Caki2 (cell line): ENCODE measurements at regions not wholly inside any gene's neighbourhood (a gene's known extent, or its start where the extent isn't known, plus 50 kb on each side); places are given as distances from the start of the nearest gene placed in this dataset.
A peak's percentile ranks its signal among the peaks of the same experiment; 100 is the strongest.
"Not testable (repeated sequence)": the region's sequence is repeated elsewhere in the genome, so short reads cannot be mapped to it uniquely, and the experiment has no call there.

ENCODE experiments used
- DNase-seq: peaks from one replicate; pipeline ENCODE4 v3.0.0-alpha.2; 2015; ENCODE audit warnings: low read depth
- in situ Hi-C: cut with HindIII; loops from 2 replicates; pipeline ENCODE4 v1.10.0; 2016; ENCODE audit warnings: low sequenced_read_pairs, low pct_unique_long_range_greater_than_20kb, mixed read lengths

DNA sequence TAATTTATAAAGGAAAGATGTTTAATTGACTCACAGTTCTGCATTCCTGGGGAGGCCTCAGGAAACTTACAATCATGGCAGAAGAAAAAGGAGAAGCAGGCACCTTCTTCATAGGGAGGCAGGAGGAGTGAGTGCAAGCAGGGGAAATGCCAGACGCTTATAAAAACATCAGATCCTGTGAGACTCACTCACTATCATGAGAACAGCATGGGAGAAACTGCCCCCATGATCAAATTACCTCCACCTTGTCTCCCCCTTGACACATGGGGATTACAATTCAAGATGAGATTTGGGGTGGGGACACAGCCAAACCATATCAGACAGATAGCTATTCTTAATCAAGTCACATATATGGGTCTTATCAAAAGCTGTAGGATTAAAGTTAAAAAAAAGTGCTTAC lies 956.7 kb downstream of the TRHDE start:
- DNase-seq, in situ Hi-C loops: not testable (repeated sequence)

DNA sequence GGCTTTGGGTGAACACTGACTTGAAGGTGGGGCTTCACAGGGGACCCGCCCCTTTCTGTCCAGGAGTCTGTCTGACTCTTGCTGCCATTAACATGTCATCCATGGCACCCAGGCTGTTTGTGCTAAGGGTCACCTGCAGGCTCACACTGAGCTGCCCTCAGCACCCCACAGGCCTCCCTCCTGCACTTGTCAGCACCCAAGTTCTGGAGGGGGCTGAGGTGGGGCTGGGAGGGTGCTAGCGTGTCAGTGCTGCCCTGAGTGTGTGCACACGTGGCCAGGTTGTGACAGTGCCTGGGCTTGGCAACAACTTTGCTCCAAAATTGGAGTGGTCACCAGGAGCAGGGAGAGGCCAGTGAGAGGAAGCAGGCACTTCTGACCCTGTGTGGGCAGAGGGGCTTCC lies 963.2 kb downstream of the TRHDE start:
- no peak for DNase-seq
- in situ Hi-C loops, result no loop called here

DNA sequence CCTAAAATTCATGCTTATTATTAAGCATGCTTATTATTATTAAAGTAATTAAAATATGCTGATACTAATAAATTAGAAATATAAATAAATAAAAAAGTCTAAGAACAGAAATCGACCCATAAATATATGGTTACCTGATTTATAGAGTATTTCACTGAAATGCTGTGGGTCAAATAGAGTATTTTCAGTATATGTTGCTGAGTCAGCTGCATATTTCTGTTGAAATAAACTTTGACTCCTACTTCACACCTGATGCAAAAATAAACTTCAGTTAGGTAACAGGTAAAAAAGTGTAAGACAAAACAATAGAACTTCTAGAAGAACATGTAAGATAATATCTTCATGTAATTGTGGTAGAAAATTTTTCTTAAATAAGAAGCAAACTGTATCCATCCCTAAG lies 967.9 kb downstream of the TRHDE start:
- in situ Hi-C loops, result no loop called here
- DNase-seq, result no peak

DNA sequence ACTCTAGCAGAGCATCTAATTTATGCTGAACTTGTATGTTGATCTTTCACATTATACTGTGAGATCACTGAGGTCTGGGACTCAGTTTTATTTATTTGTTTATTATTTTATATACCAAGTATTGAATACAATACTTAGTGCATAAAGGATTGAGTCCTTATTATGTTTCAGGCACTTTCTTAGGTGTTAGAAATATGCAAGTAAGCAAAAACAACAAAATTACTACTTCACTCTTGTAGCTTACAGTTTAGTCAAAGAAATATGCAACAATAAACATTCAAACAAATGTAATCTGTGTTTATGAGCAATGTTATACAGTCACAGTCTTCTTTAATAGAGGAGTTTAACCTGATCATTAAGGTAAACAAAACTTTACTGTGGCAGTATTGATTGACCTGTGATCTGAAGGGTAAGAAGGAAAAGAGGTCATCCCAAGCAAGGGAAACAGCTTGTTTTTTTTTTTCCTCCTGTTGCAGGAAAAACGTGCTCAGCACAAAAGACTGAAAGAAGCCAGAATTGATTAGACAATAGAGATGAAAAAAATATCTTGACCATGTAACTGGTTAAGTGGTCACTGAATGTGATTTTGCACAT lies 990.7 kb downstream of the TRHDE start:
- in situ Hi-C loops, result no loop called here
- no peak for DNase-seq

DNA sequence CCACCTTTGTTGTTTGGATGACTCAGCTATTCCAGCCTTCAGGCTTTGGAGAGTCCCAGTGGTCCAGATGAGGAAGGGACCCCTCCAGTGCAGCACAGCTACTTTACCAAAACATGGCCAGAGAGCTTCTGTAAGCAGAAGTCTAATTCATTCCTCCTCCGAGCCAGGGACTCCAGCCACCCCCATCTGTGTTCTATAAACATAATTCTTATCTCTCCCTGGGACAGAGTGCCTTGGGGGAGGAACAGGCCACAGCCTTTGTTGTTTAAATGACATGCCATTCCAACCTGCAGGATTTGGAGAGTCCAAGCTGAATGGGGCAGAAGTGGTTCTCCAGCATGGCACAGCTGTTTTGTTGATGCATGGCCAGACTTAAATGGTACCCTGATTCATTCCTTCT lies 994.0 kb downstream of the TRHDE start:
- DNase-seq, result no peak
- in situ Hi-C loops, result no loop called here

DNA sequence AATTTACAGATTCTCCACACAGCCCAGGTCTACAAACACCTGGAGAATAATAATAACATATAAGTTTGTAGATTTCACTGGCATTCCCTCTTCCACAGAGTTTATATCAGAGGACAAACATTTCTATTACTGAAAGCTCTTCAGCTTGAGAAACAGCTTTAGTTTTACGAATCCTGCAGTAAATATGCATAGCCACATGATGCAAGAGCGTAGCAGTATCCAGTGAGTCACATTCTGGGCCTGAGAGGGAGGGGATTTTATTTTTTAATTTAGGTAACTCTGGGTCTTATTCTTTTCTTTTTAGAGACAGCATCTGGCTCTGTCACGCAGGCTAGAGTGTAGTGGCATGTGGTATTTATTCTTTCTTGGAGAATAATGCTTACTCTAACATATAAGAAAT lies 1002.8 kb downstream of the TRHDE start:
- DNase-seq, result no peak
- in situ Hi-C loops, result no loop called here

DNA sequence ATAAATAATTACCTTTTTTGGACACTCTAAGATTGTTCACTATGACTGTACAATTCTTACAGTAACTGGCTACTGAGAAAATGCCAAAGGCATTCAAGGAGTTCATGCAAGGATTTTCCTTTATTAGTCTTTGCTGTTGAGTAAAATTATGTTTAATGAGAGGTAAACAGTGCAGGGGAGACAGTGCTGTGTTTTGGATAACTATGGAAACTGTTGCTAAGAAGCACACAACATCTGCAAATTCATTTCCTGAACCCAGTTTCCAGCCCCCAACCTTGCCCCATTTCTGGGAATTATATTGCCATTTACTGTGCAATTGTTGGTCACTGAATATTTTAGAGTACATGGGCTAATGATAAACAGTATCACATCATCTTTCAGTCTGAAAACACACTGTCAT lies 1005.8 kb downstream of the TRHDE start:
- no peak for DNase-seq

DNA sequence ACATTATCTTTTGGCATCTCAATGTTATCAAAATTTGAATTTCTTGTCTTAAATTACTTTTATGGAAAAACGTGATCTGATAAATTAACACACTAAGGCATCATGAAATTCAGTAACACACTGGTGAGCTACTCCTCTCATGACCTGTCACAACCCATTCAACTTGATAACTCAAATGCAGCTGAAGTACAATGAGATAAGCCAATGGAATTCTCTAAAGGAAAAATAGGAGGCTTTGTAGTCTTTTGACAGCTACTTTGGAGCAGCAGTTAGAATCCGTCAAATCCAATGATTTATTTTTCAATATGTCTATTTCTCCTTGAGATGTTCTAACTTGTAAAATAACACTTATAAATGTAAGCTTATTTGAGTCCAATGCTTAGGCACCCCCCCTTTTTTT lies 1029.4 kb downstream of the TRHDE start:
- in situ Hi-C loops, result no loop called here
- DNase-seq, result no peak

More for the DNA sequence above, 1005.8 kb downstream of the TRHDE start:
- in situ Hi-C loops, result no loop called here

DNA sequence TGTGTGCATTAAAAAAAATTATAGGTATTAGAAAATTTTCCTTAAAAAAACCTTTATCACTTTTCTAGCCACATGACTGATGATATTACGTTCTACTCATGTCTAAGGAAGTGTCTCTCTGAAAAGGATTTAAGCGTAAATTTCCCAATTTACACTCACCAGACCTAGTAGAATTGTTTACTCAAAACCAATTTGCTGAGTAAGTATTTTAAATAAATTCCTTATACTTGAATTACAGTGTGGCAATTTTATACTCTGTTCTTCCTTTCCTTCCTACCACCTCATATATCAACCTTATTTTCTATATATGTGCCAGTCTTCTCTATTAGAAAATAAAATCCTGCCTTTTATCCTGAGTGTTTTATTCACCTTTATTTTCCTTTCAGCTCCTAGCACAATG lies 1035.1 kb downstream of the TRHDE start:
- DNase-seq, result no peak
- in situ Hi-C loops, result no loop called here

DNA sequence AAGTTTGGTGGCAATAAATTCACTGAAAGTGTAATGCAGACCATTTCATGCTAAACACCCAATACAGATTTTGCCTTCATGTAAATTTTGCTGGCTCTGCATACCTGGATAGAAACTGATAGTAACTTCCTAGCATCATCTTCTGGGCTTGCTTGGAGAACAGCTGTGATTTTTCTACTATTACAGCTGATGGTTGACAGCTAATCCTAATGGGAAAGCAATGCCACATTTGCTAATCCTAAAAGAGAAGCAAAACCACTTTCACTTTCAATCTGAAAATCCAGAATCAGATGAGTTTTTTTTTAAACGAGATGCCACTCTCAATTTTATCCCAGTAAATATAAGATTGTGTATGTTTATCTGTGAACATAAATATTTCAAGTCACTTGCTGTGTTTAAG lies 1035.9 kb downstream of the TRHDE start:
- in situ Hi-C loops, result no loop called here
- DNase-seq, result no peak

DNA sequence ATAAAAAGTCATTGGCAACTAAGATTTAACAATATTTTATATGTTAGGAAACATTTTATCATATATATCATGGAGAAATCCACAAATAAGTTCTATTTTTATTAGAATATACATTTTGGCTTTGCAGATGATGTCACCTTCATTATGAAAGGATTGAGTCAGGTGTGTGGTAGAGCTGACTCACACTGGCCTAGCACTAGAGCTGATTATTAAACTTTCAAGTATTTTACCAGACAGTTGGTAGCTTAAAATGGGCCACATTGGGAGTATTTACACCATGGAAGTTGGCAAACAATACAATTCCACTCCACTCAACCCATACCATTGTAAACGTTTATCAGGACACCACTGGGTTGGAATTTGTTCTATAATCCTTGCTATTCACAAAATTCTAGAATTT lies 1036.6 kb downstream of the TRHDE start:
- DNase-seq, result no peak

DNA sequence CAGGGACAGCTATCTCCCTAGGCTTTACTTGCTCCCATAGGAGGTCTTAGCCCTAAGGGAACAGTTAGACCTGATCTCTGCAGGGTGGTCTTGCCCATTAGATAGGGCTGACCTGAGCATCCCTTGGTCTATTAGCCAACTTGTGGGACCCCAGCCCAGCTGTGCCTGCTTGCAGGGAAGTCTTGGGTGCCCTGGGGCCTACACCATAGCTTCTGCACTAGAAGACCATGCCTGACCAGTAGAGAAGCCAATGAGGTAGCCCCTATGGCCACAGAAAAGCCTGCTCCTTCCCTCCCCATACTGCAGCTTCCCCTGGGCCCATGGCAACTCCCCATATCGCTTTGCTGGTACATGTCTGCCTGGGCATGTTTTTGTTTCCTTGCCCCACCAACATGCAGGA lies 1049.1 kb downstream of the TRHDE start:
- in situ Hi-C loops, result no loop called here
- no peak for DNase-seq

More for the DNA sequence above, 1036.6 kb downstream of the TRHDE start:
- in situ Hi-C loops, result no loop called here

DNA sequence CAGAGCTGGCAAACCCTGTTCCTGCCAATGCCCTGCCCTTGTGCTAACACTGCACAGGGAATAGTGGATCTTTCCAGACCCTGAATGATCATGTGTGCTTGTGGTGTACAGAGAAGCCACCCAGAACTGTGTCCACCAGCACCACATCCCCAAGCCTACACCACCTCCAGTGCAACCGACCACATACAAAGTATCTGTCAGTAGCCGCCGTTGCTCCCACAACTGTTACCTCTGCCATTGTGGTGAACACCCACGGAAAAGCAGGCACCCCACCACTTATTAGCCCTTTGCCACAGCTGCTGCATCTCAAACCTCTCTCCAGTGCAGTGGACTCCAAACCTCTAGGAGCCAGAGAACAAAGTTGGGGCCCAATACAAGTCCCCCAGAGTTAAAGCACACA lies 1049.6 kb downstream of the TRHDE start:
- DNase-seq, result no peak
- in situ Hi-C loops, result no loop called here

DNA sequence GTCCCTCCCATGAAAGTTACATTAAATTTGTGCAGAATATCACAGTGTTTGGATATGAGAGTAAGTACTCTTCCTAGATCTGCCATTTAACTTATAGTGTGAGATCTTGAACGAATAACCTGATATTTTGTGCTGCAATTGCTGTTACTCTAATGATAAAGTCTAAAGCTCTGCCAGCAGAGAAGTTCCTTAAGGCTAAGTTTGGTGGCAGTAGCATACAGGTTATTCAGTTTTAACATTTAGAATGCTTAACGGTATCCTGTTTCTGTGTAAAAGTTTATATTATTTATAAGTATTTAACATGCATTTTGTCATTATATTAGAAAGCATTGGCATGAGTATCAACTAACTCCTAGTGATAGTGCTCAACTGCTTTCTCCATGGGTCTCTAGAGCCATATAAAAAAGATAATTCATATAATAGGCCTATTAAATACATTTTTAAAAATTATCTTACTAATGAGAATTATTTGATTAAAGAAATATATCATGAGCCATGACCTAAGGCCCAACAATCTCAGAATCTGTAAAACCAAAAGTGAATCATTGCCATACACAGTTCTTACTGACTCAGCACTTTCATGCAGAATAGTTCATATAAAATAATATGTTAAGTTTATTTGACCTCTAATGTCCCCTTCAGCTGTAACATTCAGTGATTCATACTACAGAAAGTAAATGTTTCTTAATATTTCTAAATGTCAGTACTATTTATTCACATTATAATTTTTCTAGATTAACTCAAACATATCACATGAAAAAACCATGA lies 1058.6 kb downstream of the TRHDE start:
- DNase-seq, result no peak
- in situ Hi-C loops, result no loop called here

DNA sequence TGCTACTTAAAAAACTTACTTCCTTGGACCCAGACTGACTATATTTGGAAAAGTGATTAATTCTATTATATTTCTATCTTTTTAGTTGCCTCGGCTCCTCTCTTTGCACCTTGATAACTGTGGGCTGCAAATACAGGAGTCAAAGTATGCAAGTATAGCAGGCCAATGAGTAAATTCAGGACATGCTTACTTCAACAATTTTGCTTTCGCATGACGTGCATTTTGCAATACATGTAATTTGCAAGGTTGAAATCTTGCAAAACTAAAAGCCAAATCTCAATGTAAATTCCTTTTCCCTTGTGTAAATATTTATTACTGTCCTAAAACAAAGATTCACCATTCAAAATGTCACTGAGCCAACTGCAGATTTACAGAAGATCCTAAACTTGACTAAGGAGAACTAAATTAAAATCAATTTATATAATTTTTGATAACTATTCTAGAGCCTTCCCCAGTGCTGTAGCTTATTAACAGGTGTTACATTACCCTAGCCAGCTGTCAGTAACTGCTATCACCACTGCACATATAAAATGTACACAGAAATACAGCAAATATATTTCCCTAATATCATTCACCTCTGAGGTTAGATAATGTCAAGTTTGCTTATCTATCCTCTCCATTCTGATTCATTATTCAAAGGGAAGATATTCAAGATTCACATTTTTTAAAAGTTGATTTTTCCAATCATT lies 1069.5 kb downstream of the TRHDE start:
- in situ Hi-C loops, result no loop called here
- no peak for DNase-seq

DNA sequence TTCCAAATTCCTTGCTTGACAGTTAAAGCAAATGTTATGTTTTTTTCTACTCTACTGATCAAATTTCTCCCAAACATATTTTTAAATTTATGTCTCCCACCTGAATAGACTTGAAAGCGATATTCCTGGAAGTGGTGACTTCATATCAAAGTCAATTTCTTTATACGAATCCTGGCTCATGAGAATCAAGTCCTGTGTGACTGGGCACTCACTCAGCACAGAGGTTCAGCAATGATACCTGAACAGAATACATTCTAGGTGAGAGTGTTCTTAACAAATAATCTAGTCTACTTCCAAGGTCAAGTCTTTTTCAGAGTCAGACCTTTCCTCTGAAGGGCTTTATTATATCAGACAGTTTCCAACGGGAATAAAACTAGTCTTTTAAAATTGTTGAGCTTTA lies 1070.6 kb downstream of the TRHDE start:
- in situ Hi-C loops, result no loop called here
- DNase-seq, result no peak

DNA sequence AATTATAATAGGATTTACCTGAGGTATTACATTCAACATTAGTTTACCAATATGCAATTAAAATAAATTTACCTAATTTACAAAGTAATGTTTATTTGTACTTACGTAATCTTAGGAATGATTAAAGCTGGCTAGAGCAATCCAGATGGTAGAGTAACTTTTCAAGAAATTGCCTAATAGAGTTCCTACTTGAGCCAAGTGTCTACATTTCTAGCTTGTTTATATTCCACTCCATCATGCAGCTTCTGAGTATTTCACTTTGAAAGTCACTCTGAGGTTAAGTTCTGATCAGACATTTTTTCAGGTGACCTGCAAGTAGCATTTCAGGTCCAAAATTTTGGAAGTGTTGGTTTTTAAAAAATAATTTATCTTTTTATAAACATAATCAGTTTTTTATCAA lies 1080.7 kb downstream of the TRHDE start:
- in situ Hi-C loops, result no loop called here
- no peak for DNase-seq

DNA sequence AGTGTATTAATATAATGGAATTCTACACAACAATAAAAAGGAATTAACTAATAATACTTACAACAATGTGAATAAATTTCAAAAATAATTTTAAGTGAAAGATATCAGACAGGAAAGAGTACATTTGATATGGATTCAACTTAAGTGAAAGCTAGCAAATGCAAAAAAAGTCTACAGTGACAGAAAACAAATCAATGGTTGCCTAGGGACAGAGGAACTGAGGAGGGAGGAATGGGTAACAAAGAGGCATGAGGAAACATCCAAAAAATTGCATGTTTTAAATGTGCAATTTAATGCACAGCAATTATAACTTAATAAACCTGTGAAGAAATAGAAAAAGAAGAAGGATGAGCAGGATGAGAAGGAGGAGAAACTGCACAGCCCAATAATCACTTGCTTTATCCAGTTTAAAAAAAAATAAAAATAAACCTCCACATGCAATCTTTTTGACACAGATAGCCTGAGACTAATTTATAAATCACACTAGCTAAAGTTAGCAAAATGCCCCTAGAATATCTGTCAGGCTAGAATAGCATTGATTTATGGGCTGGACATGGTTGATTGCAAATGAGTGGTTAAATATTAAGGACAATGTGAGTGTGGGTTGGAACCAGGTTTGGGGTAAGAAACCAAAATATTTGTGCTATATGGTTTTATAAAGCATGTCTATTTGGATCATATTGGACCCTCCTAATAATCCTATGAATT lies 1089.1 kb downstream of the TRHDE start:
- DNase-seq, result peak; percentile 58
- in situ Hi-C loops, result no loop called here

DNA sequence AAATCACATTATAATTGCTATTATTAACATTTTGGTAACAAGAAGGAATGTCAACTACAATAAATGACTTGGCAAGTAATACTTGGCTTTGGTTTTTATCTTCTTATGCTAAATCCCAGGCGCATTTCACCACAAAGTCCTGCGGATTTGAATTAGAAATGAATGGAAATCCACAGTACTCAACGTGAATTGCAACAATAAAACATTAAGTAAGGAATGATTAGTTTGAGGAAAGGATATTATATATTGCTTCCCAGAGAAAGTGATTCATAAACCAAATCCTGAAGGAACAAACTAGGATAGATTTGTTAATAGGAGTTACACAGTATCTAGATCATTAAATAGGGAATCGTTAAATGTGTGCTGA lies 1089.7 kb downstream of the TRHDE start:
- in situ Hi-C loops, result no loop called here
- peak; percentile 53 for DNase-seq
